ENCODE measurements at regions not wholly inside any gene's neighbourhood (a gene's known extent, or its start where the extent isn't known, plus 50 kb on each side); places are given as distances from the start of the nearest gene placed in this dataset.

GRCh38 chr9:100927763-100928162 is 100.8 kb upstream of the PLPPR1 start:
- Histone ChIP-seq H3K4me1 (no peaks in the 10 kb centered on the region), H3K36me3 (no peaks in the 10 kb centered on the region), H3K27ac (no peak overlapping the region), H3K4me3 (no peak overlapping the region), H3K9me3 (no peaks in the 10 kb centered on the region), H3K27me3 (no peaks in the 10 kb centered on the region)
- 90 to 95% (median 93%) methylated on average over 2 of the region's 2 CpGs for WGBS, 5 donors
- intact Hi-C loops (cut with DNase I; ENCODE audit: low total_unique reads): no loop called here
- TF ChIP-seq CTCF (IDR thresholded peaks at IDR 0.05) (no peak), POLR2AphosphoS5 (IDR thresholded peaks at IDR 0.05) (no peak), POLR2A (IDR thresholded peaks at IDR 0.05) (no peak), EP300 (IDR thresholded peaks at IDR 0.05) (no peak)
- no peak for DNase-seq

GRCh38 chr9:100933656-100934055 is 94.9 kb upstream of the PLPPR1 start:
- DNase-seq: no peak
- Histone ChIP-seq H3K36me3 (no peaks in the 10 kb centered on the region), H3K9me3 (peaks cover 0 to 16% (median 6%) of the 10 kb centered on the region in 4 donors), H3K4me3 (no peak overlapping the region), H3K27ac (no peak overlapping the region), H3K4me1 (no peaks in the 10 kb centered on the region), H3K27me3 (no peaks in the 10 kb centered on the region)
- no peak for TF ChIP-seq POLR2AphosphoS5 (IDR thresholded peaks at IDR 0.05)
- TF ChIP-seq CTCF (IDR thresholded peaks at IDR 0.05): no peak
- TF ChIP-seq EP300 (IDR thresholded peaks at IDR 0.05): no peak
- WGBS, 5 donors: 74 to 84% (median 77%) methylated on average over 2 of the region's 2 CpGs
- intact Hi-C loops (cut with DNase I; ENCODE audit: low total_unique reads): no loop called here

- Histone ChIP-seq H3K27me3 (no peaks in the 10 kb centered on the region), H3K27ac (no peak overlapping the region), H3K4me1 (no peaks in the 10 kb centered on the region), H3K9me3 (peaks cover 0 to 16% (median 6%) of the 10 kb centered on the region in 4 donors), H3K36me3 (no peaks in the 10 kb centered on the region), H3K4me3 (no peak overlapping the region)
- 59 to 66% (median 62%) methylated on average over 3 of the region's 3 CpGs for WGBS, 5 donors
- intact Hi-C loops (cut with DNase I; ENCODE audit: low total_unique reads): no loop called here
- TF ChIP-seq EP300 (IDR thresholded peaks at IDR 0.05) (no peak), CTCF (IDR thresholded peaks at IDR 0.05) (no peak)
- no peak for DNase-seq
These were observed 91.1 kb upstream of the PLPPR1 start for GRCh38 chr9:100937382-100937781.

- WGBS, 5 donors: 86 to 100% (median 94%) methylated on average over 1 of the region's 1 CpG
- intact Hi-C loops (cut with DNase I; ENCODE audit: low total_unique reads): no loop called here
These were observed 90.0 kb upstream of the PLPPR1 start for GRCh38 chr9:100938507-100938906.

More at GRCh38 chr9:100938507-100938906, 90.0 kb upstream of the PLPPR1 start:
- Histone ChIP-seq H3K4me1 (no peaks in the 10 kb centered on the region), H3K36me3 (no peaks in the 10 kb centered on the region), H3K27ac (no peak overlapping the region), H3K4me3 (no peak overlapping the region), H3K27me3 (no peaks in the 10 kb centered on the region), H3K9me3 (peaks cover 0 to 16% (median 6%) of the 10 kb centered on the region in 4 donors)
- TF ChIP-seq EP300 (IDR thresholded peaks at IDR 0.05) (no peak), POLR2A (IDR thresholded peaks at IDR 0.05) (no peak), POLR2AphosphoS5 (IDR thresholded peaks at IDR 0.05) (no peak), CTCF (IDR thresholded peaks at IDR 0.05) (no peak)
- DNase-seq: no peak

Data from stomach (tissue), 8 donors.